H1 (cell line): ENCODE measurements at regions not wholly inside any gene's neighbourhood (a gene's known extent, or its start where the extent isn't known, plus 50 kb on each side); places are given as distances from the start of the nearest gene placed in this dataset.

Experiments used
- CTCF ChIA-PET: fragments of 300-600 bp; sonication (Branson Sonifier 250); formaldehyde crosslinking; loops from one replicate; lab custom pipeline; 2021; ENCODE audit not compliant: partially characterized antibody; lab: Charles Lee
- POLR2A ChIA-PET: fragments of 300-600 bp; sonication (Branson Sonifier 250); formaldehyde crosslinking; loops from one replicate; lab custom pipeline; 2021; ENCODE audit warnings: inconsistent platforms; ENCODE audit not compliant: partially characterized antibody; lab: Charles Lee
- DNase-seq, 2 experiments: peaks; one replicate each; pipeline versions ENCODE4 v3.0.0 to v3.0.0-alpha.2; 2010 to 2022; ENCODE audit warnings: low spot score in 2 of 2, low read depth in 1 of 2, mixed read lengths in 1 of 2
- FAIRE-seq: peaks from 2 replicates; lab custom pipeline; 2011; peaks lifted over from hg19 to GRCh38; lab: Jason Lieb, UNC
- H2AFZ ChIP-seq: 2 replicates; pipeline ENCODE4 v1.8.1; 2012; ENCODE audit warnings: low read length, inconsistent platforms
- H2AK5ac ChIP-seq: 2 replicates; pipeline ENCODE4 v1.6.1; 2013; ENCODE audit warnings: low read depth, low read length
- H2BK120ac ChIP-seq: replicated peaks from 2 replicates; pipeline ENCODE3; 2013; ENCODE audit warnings: low read depth, low read length, inconsistent platforms
- H2BK12ac ChIP-seq: 2 replicates; pipeline ENCODE4 v1.6.1; 2013; ENCODE audit warnings: low read depth, low read length
- H2BK15ac ChIP-seq: 2 replicates; pipeline ENCODE4 v1.6.1; 2013; ENCODE audit warnings: low read length
- H2BK20ac ChIP-seq: 2 replicates; pipeline ENCODE4 v1.6.1; 2013; ENCODE audit warnings: low read length
- H2BK5ac ChIP-seq: 2 replicates; pipeline ENCODE4 v1.6.1; 2013; ENCODE audit warnings: low read depth, low read length
- H3K14ac ChIP-seq: 2 replicates; pipeline ENCODE4 v1.6.1; 2013; ENCODE audit warnings: inconsistent platforms; ENCODE audit not compliant: insufficient read length
- H3K18ac ChIP-seq: 2 replicates; pipeline ENCODE4 v1.6.1; 2013; ENCODE audit warnings: low read length; ENCODE audit errors: extremely low read depth
- H3K23ac ChIP-seq: 2 replicates; pipeline ENCODE4 v1.6.1; 2013; ENCODE audit warnings: inconsistent platforms; ENCODE audit not compliant: insufficient read length
- H3K23me2 ChIP-seq: 2 replicates; pipeline ENCODE4 v1.6.1; 2013; ENCODE audit warnings: low read depth, low read length
- H3K27ac ChIP-seq: 2 replicates; pipeline ENCODE4 v1.6.1; 2011; ENCODE audit warnings: low read depth, low read length, inconsistent platforms
- H3K27me3 ChIP-seq, 4 experiments: replicated peaks in 1 of 4; 1 replicate in 1 of 4; 2 replicates in 3 of 4; pipeline versions ENCODE4 v1.6.1 to v1.8.1; 2011 to 2013; ENCODE audit warnings: low read length in 3 of 4, mild to moderate bottlenecking in 3 of 4, inconsistent platforms in 2 of 4, mixed read lengths in 2 of 4, moderate library complexity in 1 of 4; ENCODE audit not compliant: control insufficient read depth in 3 of 4, insufficient read depth in 3 of 4; ENCODE audit errors: extremely low read depth in 1 of 4
- H3K36me3 ChIP-seq, 4 experiments: 2 replicates each; pipeline versions ENCODE4 v1.6.1 to v1.8.1; 2011 to 2013; ENCODE audit warnings: mild to moderate bottlenecking in 4 of 4, low read length in 3 of 4, moderate library complexity in 2 of 4, control low read depth in 1 of 4, inconsistent platforms in 1 of 4; ENCODE audit not compliant: insufficient read depth in 4 of 4, control insufficient read depth in 2 of 4
- H3K4ac ChIP-seq: replicated peaks from 2 replicates; pipeline ENCODE3; 2013; ENCODE audit warnings: low read length, low read depth, mixed read lengths, inconsistent platforms; ENCODE audit not compliant: insufficient read length
- H3K4me1 ChIP-seq, 4 experiments: replicated peaks in 1 of 4; 1 replicate in 1 of 4; 2 replicates in 3 of 4; pipeline versions ENCODE4 v1.6.1 to v1.8.1; 2011 to 2013; ENCODE audit warnings: low read length in 3 of 4, inconsistent platforms in 2 of 4, mixed read lengths in 1 of 4; ENCODE audit not compliant: insufficient read depth in 4 of 4, control insufficient read depth in 3 of 4
- H3K4me2 ChIP-seq, 2 experiments: 2 replicates each; pipeline versions ENCODE4 v1.6.1 to v1.8.1; 2011 to 2013; ENCODE audit warnings: low read depth in 2 of 2, low read length in 2 of 2, control low read depth in 1 of 2, inconsistent platforms in 1 of 2, mild to moderate bottlenecking in 1 of 2; ENCODE audit not compliant: insufficient read depth in 1 of 2
- H3K4me3 ChIP-seq, 4 experiments: fragments of 200-600, 300-600 bp in 1 of 4; sonication (generic), shearing (Covaris generic), sonication (Bioruptor Twin) in 1 of 4; 2 replicates each; pipeline versions ENCODE4 v1.5.1 to v1.8.1; 2011 to 2016; ENCODE audit warnings: low read length in 4 of 4, low read depth in 3 of 4, control low read depth in 2 of 4, inconsistent platforms in 2 of 4, mild to moderate bottlenecking in 2 of 4, mixed read lengths in 1 of 4, moderate library complexity in 1 of 4; ENCODE audit not compliant: insufficient read depth in 2 of 4; ENCODE audit errors: extremely low read depth in 1 of 4
- H3K56ac ChIP-seq: replicated peaks from 2 replicates; pipeline ENCODE3; 2013; ENCODE audit warnings: low read depth, mild to moderate bottlenecking, mixed read lengths, low read length, inconsistent platforms; ENCODE audit not compliant: insufficient read length
- H3K79me1 ChIP-seq: 2 replicates; pipeline ENCODE4 v1.6.1; 2013; ENCODE audit warnings: low read depth, low read length, control low read depth
- H3K79me2 ChIP-seq, 2 experiments: 2 replicates each; pipeline versions ENCODE4 v1.6.1 to v1.8.1; 2012 to 2013; ENCODE audit warnings: low read length in 2 of 2, mild to moderate bottlenecking in 2 of 2, inconsistent platforms in 1 of 2; ENCODE audit not compliant: insufficient read depth in 2 of 2, control insufficient read depth in 1 of 2
- H3K9ac ChIP-seq, 4 experiments: replicated peaks in 1 of 4; 1 replicate in 1 of 4; 2 replicates in 3 of 4; pipeline versions ENCODE4 v1.6.1 to v1.8.1; 2011 to 2013; ENCODE audit warnings: low read depth in 3 of 4, low read length in 3 of 4, control low read depth in 2 of 4, mild to moderate bottlenecking in 2 of 4, moderate library complexity in 2 of 4, inconsistent platforms in 1 of 4; ENCODE audit errors: extremely low read depth in 1 of 4
- H3K9me3 ChIP-seq, 2 experiments: 2 replicates each; pipeline versions ENCODE4 v1.6.1 to v1.8.1; 2012 to 2013; ENCODE audit warnings: mild to moderate bottlenecking in 2 of 2, moderate library complexity in 2 of 2, control low read depth in 1 of 2, inconsistent platforms in 1 of 2, low read depth in 1 of 2, low read length in 1 of 2, mixed read lengths in 1 of 2; ENCODE audit not compliant: insufficient read depth in 2 of 2
- H4K20me1 ChIP-seq, 2 experiments: replicated peaks in 1 of 2; 2 replicates each; pipeline versions ENCODE3 to v1.8.1; 2011 to 2013; ENCODE audit warnings: inconsistent platforms in 2 of 2, low read length in 2 of 2, mild to moderate bottlenecking in 1 of 2; ENCODE audit not compliant: insufficient read depth in 2 of 2, control insufficient read depth in 1 of 2
- H4K5ac ChIP-seq: 2 replicates; pipeline ENCODE4 v1.6.1; 2013; ENCODE audit warnings: low read length, low read depth, mixed read lengths, inconsistent platforms; ENCODE audit not compliant: insufficient read length
- H4K8ac ChIP-seq: 2 replicates; pipeline ENCODE4 v1.8.0; 2013; ENCODE audit warnings: mild to moderate bottlenecking, moderate library complexity, low read length, inconsistent platforms; ENCODE audit not compliant: insufficient read depth; ENCODE audit errors: extremely low read depth
- H4K91ac ChIP-seq: replicated peaks from 2 replicates; pipeline ENCODE3; 2013; ENCODE audit warnings: low read length, mixed read lengths, inconsistent platforms; ENCODE audit not compliant: insufficient read length
- CHD1 ChIP-seq: IDR thresholded peaks from 2 replicates; pipeline ENCODE4 v1.6.1; 2012; ENCODE audit warnings: low read depth, low read length, improper control_type of control experiment
- EZH2 ChIP-seq: fragments of 200-600 bp; sonication (generic); IDR thresholded peaks from 2 replicates; pipeline ENCODE4 v1.7.1; 2012; ENCODE audit warnings: low read depth, mild to moderate bottlenecking, moderate library complexity, low read length, inconsistent platforms; ENCODE audit not compliant: severe bottlenecking
- RFX5 ChIP-seq: IDR thresholded peaks from 2 replicates; pipeline ENCODE4 v1.6.1; 2011; ENCODE audit warnings: low read depth, low read length, improper control_type of control experiment, borderline replicate concordance
- RNF2 ChIP-seq: fragments of 200-900, 300-1000 bp; sonication (generic); IDR thresholded peaks from 2 replicates; pipeline ENCODE4 v1.7.1; 2016; ENCODE audit warnings: borderline replicate concordance, low read depth, mild to moderate bottlenecking, antibody characterized with exemption, low read length; ENCODE audit not compliant: poor library complexity, severe bottlenecking; ENCODE audit errors: missing control alignments
- TBP ChIP-seq: IDR thresholded peaks from 2 replicates; pipeline ENCODE4 v1.6.1; 2011; ENCODE audit warnings: low read depth, low read length, improper control_type of control experiment
- TCF12 ChIP-seq: IDR thresholded peaks from 2 replicates; pipeline ENCODE4 v1.6.1; 2011; ENCODE audit warnings: low read depth, mild to moderate bottlenecking, low read length
- WGBS, 2 experiments: shearing (Covaris generic) in 1 of 2; methylation state at CpG; one replicate each; pipeline versions ENCODE4 v1.1.6 to v1.1.7; 2013 to 2015; ENCODE audit warnings: low lambda C conversion rate in 2 of 2, mixed read lengths in 2 of 2, inconsistent platforms in 1 of 2, low coverage in 1 of 2, missing lambda C conversion rate in 1 of 2; ENCODE audit not compliant: insufficient replicate concordance in 2 of 2, insufficient coverage in 1 of 2, insufficient read length in 1 of 2; ENCODE audit errors: extremely low coverage in 1 of 2, missing lambda C conversion rate in 1 of 2; 5-methylcytosine and 5-hydroxymethylcytosine counted together
- TF ChIP-seq, protein P1 (sequence below), 3 experiments: IDR thresholded peaks; 1 replicate in 2 of 3; 2 replicates in 1 of 3; pipeline versions ENCODE4 v1.5.1 to v1.6.1; 2011; ENCODE audit warnings: low read length in 3 of 3, mild to moderate bottlenecking in 3 of 3, inconsistent platforms in 2 of 3, low read depth in 1 of 3, moderate library complexity in 1 of 3; ENCODE audit not compliant: insufficient read depth in 1 of 3; ENCODE audit errors: control extremely low read depth in 1 of 3

DNA sequence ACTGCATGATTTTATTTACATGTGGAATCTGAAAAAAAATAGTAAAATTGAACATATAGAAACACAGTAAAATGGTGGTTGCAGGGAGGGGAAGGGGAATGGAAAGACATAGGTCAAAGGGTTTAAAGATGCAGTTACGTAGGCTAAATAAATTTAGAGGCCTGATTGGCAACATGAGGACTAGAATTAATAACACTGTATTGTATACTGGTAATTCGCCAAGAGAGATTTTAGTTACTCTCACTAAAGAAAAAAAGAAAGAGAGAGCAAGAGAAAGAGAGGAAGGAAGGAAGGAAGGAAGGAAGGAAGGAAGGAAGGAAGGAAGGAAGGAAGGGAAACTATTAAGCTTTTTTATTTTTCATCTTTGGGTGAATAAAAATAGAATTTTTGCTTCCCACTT, 488.1 kb downstream of the PCDH10 start:
- Histone ChIP-seq H3K27ac (no peak overlapping the region), H2BK15ac (no peak overlapping the region), H3K14ac (no peak overlapping the region), H3K79me2 (no peaks in the 10 kb centered on the region), H3K4me1 (peaks cover 0 to 3% (median 0%) of the 10 kb centered on the region in 4 experiments; a peak in 3 of 7 replicates), H4K91ac (no peak overlapping the region), H4K5ac (no peak overlapping the region), H3K56ac (no peak overlapping the region), H3K27me3 (no peaks in the 10 kb centered on the region), H3K23me2 (no peaks in the 10 kb centered on the region), H4K20me1 (no peaks in the 10 kb centered on the region), H4K8ac (no peak overlapping the region), H2AK5ac (no peak overlapping the region), H3K23ac (no peak overlapping the region), H3K9ac (no peak overlapping the region; a peak in 1 of 7 replicates), H2BK20ac (no peak overlapping the region), H2BK12ac (no peak overlapping the region), H3K9me3 (no peaks in the 10 kb centered on the region), H2AFZ (no peak overlapping the region), H3K79me1 (no peaks in the 10 kb centered on the region), H3K36me3 (no peaks in the 10 kb centered on the region; a peak in 1 of 8 replicates), H3K4me3 (no peak overlapping the region), H3K4ac (no peak overlapping the region), H2BK120ac (no peak overlapping the region), H3K4me2 (no peak overlapping the region), H3K18ac (no peak overlapping the region), H2BK5ac (no peak overlapping the region)
- 91% methylated on average over 2 of the region's 2 CpGs; no CpG with 5 or more reads in 1 of the 2 experiments for WGBS, 2 experiments
- POLR2A ChIA-PET = no interaction called here
- no peak for FAIRE-seq
- no peak for DNase-seq
- TF ChIP-seq TBP (no peak), RFX5 (no peak), TCF12 (no peak), RNF2 (no peak), CHD1 (no peak), EZH2 (no peak)
- TF ChIP-seq, protein P1, sequence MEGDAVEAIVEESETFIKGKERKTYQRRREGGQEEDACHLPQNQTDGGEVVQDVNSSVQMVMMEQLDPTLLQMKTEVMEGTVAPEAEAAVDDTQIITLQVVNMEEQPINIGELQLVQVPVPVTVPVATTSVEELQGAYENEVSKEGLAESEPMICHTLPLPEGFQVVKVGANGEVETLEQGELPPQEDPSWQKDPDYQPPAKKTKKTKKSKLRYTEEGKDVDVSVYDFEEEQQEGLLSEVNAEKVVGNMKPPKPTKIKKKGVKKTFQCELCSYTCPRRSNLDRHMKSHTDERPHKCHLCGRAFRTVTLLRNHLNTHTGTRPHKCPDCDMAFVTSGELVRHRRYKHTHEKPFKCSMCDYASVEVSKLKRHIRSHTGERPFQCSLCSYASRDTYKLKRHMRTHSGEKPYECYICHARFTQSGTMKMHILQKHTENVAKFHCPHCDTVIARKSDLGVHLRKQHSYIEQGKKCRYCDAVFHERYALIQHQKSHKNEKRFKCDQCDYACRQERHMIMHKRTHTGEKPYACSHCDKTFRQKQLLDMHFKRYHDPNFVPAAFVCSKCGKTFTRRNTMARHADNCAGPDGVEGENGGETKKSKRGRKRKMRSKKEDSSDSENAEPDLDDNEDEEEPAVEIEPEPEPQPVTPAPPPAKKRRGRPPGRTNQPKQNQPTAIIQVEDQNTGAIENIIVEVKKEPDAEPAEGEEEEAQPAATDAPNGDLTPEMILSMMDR (IDR thresholded peaks at IDR 0.05; ENCODE audit: control extremely low read depth in 1 of 3, insufficient read depth in 1 of 3, low read depth in 1 of 3, low read length in 3 of 3) = no peak
- TF ChIP-seq, all 59 proteins: peak for 0
- CTCF ChIA-PET = no interaction called here
